Nucleus accumbens (tissue), 56 donors: ENCODE measurements at regions not wholly inside any gene's neighbourhood (a gene's known extent, or its start where the extent isn't known, plus 50 kb on each side); places are given as distances from the start of the nearest gene placed in this dataset.
A peak's percentile ranks its signal among the peaks of the same experiment; 100 is the strongest.
"Not testable (repeated sequence)": the region's sequence is repeated elsewhere in the genome, so short reads cannot be mapped to it uniquely, and the experiment has no call there.

ENCODE experiments used
- DNase-seq, 56 donors: peaks; one replicate each; lab custom pipeline; 2025; lab: John Stamatoyannopoulos, UW

GRCh38 chr1:18560692-18561091 is 70.0 kb upstream of the PAX7 start:
- DNase-seq: no peak

DNA sequence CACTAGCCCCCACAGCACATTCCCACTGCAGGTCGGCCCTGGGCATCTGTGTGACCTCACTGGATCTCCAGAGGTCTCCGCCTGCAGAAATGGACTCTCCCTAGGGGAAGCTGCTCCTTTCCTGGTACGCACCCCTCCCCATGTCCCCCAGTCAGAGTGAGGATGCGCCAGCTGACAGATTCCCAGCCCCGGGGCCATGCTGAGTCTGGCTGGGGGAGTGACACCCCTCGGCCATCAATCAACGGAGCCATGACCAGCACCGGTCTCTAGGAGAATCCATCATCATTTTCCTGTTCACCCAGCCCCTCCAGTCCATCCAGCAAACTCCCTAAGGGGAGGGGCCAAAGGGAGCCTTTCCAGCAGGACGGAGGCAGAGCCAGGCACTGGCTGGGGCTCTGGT is 68.7 kb upstream of the PAX7 start:
- no peak for DNase-seq

DNA sequence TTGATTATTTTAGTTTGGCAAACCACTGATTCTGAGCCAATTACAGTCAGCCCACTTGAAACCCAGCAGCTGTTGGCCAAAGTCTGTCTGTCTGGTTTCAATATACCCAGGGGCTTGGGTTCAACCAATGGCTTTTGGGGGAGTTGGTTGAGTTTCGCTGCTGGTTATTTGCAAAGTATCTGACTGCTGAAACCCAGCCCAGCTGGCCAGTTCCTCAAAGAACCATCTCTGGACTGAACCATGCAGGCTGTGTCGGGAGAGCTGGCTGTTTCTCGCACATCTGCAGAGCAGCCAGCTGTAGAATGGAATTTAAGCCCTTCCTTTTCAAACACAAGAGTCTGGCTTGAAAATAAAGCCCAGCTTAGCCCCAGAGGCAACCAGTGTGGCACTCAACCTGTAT is 66.0 kb upstream of the PAX7 start:
- no peak for DNase-seq

DNA sequence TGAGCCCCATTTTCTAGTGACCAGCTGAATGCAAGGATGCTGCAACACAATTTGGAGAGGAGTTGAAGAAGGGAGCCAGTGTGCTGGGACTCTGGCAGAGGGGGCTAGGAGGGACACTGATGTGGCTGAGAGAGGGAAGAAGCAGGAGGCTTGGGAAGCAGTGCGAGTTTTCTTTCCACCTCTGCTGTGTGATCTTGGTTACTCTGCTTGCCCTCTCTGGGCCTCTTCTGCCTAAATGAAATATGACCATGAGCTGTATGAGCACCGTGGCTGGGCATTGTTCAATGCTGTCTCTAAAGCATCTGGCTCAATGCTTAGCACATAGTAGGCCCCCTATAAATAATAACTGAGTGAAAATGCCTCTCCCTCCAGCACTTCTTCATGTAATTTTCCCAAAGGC is 65.3 kb upstream of the PAX7 start:
- no peak for DNase-seq

- DNase-seq: no peak
These were observed 62.2 kb upstream of the PAX7 start for GRCh38 chr1:18568489-18568888.

GRCh38 chr1:18569251-18569650 is 61.4 kb upstream of the PAX7 start:
- no peak for DNase-seq

GRCh38 chr1:18569811-18570545 is 60.7 kb upstream of the PAX7 start:
- DNase-seq: no peak

DNA sequence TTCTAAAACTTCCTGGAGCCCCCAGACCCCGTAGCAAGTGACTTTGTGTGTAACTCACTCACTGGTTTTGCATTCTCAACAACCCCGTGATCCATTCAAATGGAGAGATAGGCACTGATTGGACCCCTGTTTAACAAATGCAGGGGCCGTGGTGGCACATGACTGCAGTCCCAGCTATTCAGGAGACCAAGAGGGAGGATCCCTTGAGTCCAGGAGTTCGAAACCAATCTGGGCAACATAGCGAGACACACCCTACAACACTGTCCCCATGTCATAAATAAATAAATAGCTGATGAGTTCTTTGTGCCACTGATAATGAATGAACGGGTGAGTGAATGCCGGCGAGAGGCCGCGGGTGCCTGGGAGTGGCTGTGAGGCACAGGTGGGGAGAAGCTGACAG is 59.4 kb upstream of the PAX7 start:
- no peak for DNase-seq

DNA sequence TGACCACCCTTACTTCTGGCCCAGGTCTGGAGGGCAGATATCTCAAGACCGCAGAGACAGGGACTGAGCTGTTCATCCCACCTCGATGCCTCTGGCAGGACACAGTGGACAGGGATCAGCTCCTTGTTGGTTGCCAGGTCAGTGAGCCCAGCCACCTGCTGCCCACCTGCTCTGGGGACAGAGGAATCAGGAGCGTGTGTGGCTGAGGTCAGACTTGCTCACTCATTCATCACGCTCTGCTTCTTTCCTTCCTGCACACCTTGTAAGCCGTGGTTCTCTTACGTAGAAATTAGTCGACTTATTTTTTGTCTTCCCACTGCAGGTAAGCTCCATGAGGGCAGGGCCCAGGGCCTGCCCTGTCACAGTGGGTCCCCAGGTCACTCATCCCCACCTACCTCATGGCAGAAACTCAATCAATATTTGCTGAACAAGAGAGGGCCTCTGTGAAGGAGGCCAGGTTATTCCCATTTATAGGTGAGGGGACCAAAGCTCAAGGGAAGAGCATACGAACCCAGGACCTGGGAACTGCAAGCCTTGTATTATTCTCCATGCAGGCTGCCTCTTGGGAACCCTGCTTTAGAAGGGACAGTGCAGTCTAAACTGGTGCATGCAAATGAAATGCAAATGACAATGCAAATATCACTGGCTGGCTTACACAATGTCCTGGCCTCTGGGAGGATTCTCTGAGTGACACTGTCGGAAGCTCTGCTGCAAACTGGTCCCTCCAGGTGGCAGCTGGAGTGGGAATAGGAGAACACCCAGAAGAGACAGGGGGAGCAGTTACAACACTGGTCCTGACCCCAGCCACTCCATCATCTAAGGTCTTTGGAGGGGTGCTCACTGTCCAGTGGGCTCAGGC is 58.4 kb upstream of the PAX7 start:
- no peak for DNase-seq

DNA sequence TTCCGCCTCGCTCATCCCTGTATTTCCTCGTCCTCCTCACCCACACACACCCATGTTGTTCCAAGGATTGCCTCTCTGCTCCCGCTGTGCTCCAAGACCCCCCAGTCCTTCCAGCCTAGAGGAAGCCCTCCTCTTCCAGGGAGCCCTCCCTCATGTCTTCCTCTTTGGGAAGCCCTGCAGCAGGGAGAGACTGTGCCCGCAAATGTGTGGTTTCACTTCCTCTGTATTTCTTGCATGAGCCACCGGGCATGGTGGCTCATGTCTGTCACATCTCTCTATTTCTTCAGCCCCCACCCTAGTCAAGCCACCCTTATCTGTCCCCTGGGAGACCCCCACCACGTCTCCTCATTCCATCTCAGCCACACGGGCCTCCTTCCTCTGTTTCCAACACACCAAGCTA is 57.5 kb upstream of the PAX7 start:
- DNase-seq: no peak

DNA sequence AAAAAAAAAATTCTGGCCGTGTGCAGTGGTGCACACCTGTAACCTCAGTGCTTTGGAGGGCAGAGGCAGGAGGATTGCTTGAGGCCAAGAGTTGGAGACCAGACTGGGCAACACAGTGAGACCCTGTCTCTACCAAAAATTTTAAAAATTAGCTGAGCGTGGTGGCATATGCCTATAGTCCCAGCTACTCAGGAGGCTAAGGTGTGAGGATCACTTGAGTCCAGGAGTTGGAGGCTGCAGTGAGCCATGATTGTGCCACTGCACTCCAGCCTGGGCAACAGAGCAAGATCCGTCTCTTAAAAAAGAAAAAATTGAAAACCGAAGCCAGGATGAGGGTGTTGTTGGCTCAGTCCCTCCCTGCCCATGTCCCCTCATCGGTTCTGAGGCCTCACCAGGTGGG is 55.9 kb upstream of the PAX7 start:
- no peak for DNase-seq

- DNase-seq: peak in 19 of 56 donors; percentile 3 to 64 (median 16)
These were observed 55.0 kb upstream of the PAX7 start for GRCh38 chr1:18575620-18576019.

- DNase-seq: no peak
These were observed 52.4 kb upstream of the PAX7 start for GRCh38 chr1:18578271-18578670.

- not testable (repeated sequence) for DNase-seq
These were observed 51.4 kb upstream of the PAX7 start for GRCh38 chr1:18579267-18579666.

DNA sequence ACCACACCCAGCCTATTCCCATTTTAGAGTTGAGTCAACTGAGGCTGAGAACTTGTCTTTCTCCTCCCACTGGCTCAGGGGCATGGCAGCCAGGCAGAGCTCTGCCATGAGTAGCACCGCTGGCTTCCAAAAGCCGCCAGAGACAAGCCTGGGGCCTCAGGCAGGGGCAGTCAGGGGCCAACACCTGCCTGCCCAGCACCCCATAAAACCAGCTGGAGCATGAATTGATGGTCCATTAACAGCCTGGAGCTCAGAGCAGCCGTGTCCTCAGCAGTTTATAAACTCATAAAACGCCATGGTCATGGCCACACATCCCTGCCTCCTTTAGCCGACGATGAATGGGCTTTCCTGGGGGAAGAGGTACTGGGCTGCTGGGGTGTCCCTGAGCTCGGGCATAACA is 50.6 kb upstream of the PAX7 start:
- no peak for DNase-seq

GRCh38 chr1:18580691-18581419 is 49.8 kb upstream of the PAX7 start:
- no peak for DNase-seq
